BJ (cell line): ENCODE measurements at regions not wholly inside any gene's neighbourhood (a gene's known extent, or its start where the extent isn't known, plus 50 kb on each side); places are given as distances from the start of the nearest gene placed in this dataset.

Source experiments
- CTCF ChIA-PET: fragments of 350-600 bp; formaldehyde crosslinking; extraction: SDS; loops from one replicate; lab custom pipeline; 2021; ENCODE audit warnings: antibody characterized with exemption, inconsistent platforms; lab: Yijun Ruan, JAX
- POLR2A ChIA-PET: fragments of 300-600 bp; sonication (Branson Sonifier 250); formaldehyde crosslinking; extraction: SDS; loops from one replicate; lab custom pipeline; 2021; ENCODE audit warnings: antibody characterized with exemption; lab: Charles Lee
- DNase-seq: peaks from one replicate; pipeline ENCODE4 v3.0.0-alpha.2; 2011; ENCODE audit warnings: low read depth
- H3K27me3 ChIP-seq: 2 replicates; pipeline ENCODE4 v1.6.0; 2011; ENCODE audit warnings: low read length; ENCODE audit not compliant: control insufficient read depth, insufficient read depth
- H3K36me3 ChIP-seq: 2 replicates; pipeline ENCODE4 v1.5.1; 2011; ENCODE audit warnings: low read length; ENCODE audit not compliant: control insufficient read depth, insufficient read depth
- H3K4me3 ChIP-seq: 2 replicates; pipeline ENCODE4 v1.5.1; 2011; ENCODE audit warnings: low read depth, mild to moderate bottlenecking, control low read depth, low read length
- CTCF ChIP-seq: IDR thresholded peaks from 2 replicates; pipeline ENCODE4 v1.5.1; 2011; ENCODE audit warnings: low read depth, mild to moderate bottlenecking, control low read depth, inconsistent platforms, low read length, moderate library complexity; ENCODE audit not compliant: insufficient read depth

GRCh38 chr4:43379016-43379415 lies 486.5 kb downstream of the GRXCR1 start:
- CTCF ChIA-PET: no interaction called here
- TF ChIP-seq CTCF: no peak
- Histone ChIP-seq H3K4me3 (no peak overlapping the region), H3K36me3 (no peaks in the 10 kb centered on the region), H3K27me3 (no peaks in the 10 kb centered on the region)
- POLR2A ChIA-PET: no interaction called here
- no peak for DNase-seq

- ChIA-PET POLR2A (no interaction called here), CTCF (no interaction called here)
- no peak for DNase-seq
- Histone ChIP-seq H3K27me3 (no peaks in the 10 kb centered on the region), H3K4me3 (no peak overlapping the region), H3K36me3 (no peaks in the 10 kb centered on the region)
- no peak for TF ChIP-seq CTCF
Observed at GRCh38 chr4:43380093-43380492, 487.6 kb downstream of the GRXCR1 start.

GRCh38 chr4:43391069-43391468 lies 498.6 kb downstream of the GRXCR1 start:
- Histone ChIP-seq H3K36me3 (no peaks in the 10 kb centered on the region), H3K27me3 (no peaks in the 10 kb centered on the region), H3K4me3 (no peak overlapping the region)
- no peak for TF ChIP-seq CTCF
- ChIA-PET POLR2A (no interaction called here), CTCF (no interaction called here)
- no peak for DNase-seq

- ChIA-PET CTCF (no interaction called here), POLR2A (no interaction called here)
- no peak overlapping the region for H3K4me3 ChIP-seq
- H3K27me3 ChIP-seq: no peaks in the 10 kb centered on the region
- no peak for DNase-seq
- no peaks in the 10 kb centered on the region for H3K36me3 ChIP-seq
- TF ChIP-seq CTCF: no peak
Observed at GRCh38 chr4:43394976-43395375, 502.5 kb downstream of the GRXCR1 start.

- Histone ChIP-seq H3K27me3 (no peaks in the 10 kb centered on the region), H3K4me3 (no peak overlapping the region), H3K36me3 (no peaks in the 10 kb centered on the region)
- POLR2A ChIA-PET: no interaction called here
- CTCF ChIA-PET: no interaction called here
- no peak for TF ChIP-seq CTCF
- DNase-seq: no peak
Observed at GRCh38 chr4:43399726-43400125, 507.2 kb downstream of the GRXCR1 start.
